HepG2 (cell line): ENCODE measurements at regions not wholly inside any gene's neighbourhood (a gene's known extent, or its start where the extent isn't known, plus 50 kb on each side); places are given as distances from the start of the nearest gene placed in this dataset.

Source experiments
- EP300 ChIP-seq, 3 experiments: sonication (generic) in 1 of 3; formaldehyde crosslinking in 1 of 3; IDR thresholded peaks; 2 replicates each; pipeline versions ENCODE4 v1.5.1 to v1.6.1; 2011 to 2020; ENCODE audit warnings: low read depth in 2 of 3, low read length in 2 of 3, borderline replicate concordance in 1 of 3, improper control_type of control experiment in 1 of 3, mild to moderate bottlenecking in 1 of 3, missing genetic modification reagents in 1 of 3, moderate library complexity in 1 of 3
- GABPB1 ChIP-seq: IDR thresholded peaks from 2 replicates; pipeline ENCODE4 v1.6.1; 2016; ENCODE audit warnings: mild to moderate bottlenecking, missing genetic modification reagents, moderate library complexity, missing compliant biosample characterization
- GPN1 ChIP-seq: sonication (generic); formaldehyde crosslinking; IDR thresholded peaks from 2 replicates; pipeline ENCODE4 v1.5.1; 2020; ENCODE audit warnings: missing genetic modification reagents, borderline replicate concordance
- HNF4G ChIP-seq, 2 experiments: sonication (generic) in 1 of 2; formaldehyde crosslinking in 1 of 2; IDR thresholded peaks; 2 replicates each; pipeline versions ENCODE4 v1.4.0 to v1.6.1; 2011 to 2020; ENCODE audit warnings: borderline replicate concordance in 2 of 2, low read depth in 2 of 2, mild to moderate bottlenecking in 2 of 2, low read length in 1 of 2, missing genetic modification reagents in 1 of 2, moderate library complexity in 1 of 2
- HNRNPK ChIP-seq: fragments of 200-400 bp; formaldehyde crosslinking; IDR thresholded peaks from 2 replicates; pipeline ENCODE4 v1.6.1; 2018; ENCODE audit warnings: low read length, low read depth, moderate library complexity, mild to moderate bottlenecking; ENCODE audit not compliant: poor library complexity, severe bottlenecking
- HOXA7 ChIP-seq: sonication (generic); formaldehyde crosslinking; IDR thresholded peaks from 2 replicates; pipeline ENCODE4 v1.8.1; 2022; ENCODE audit warnings: mild to moderate bottlenecking, missing genetic modification reagents, moderate library complexity
- MZF1 ChIP-seq: sonication (generic); formaldehyde crosslinking; IDR thresholded peaks from 2 replicates; pipeline ENCODE4 v1.8.1; 2023; ENCODE audit warnings: mild to moderate bottlenecking, missing genetic modification reagents, borderline replicate concordance
- NKX3-1 ChIP-seq: sonication (generic); formaldehyde crosslinking; IDR thresholded peaks from 2 replicates; pipeline ENCODE4 v1.5.0; 2020; ENCODE audit warnings: missing genetic modification reagents
- RELA ChIP-seq: sonication (generic); formaldehyde crosslinking; IDR thresholded peaks from 2 replicates; pipeline ENCODE4 v1.4.0; 2020; ENCODE audit warnings: missing genetic modification reagents
- STAG1 ChIP-seq: sonication (generic); formaldehyde crosslinking; IDR thresholded peaks from 2 replicates; pipeline ENCODE4 v1.4.0; 2020; ENCODE audit warnings: missing genetic modification reagents
- TBP ChIP-seq: sonication (generic); formaldehyde crosslinking; IDR thresholded peaks from 2 replicates; pipeline ENCODE4 v1.5.0; 2020; ENCODE audit warnings: missing genetic modification reagents
- ZIK1 ChIP-seq: sonication (generic); formaldehyde crosslinking; IDR thresholded peaks from 2 replicates; pipeline ENCODE4 v1.5.0; 2020; ENCODE audit warnings: mild to moderate bottlenecking, low read depth, missing genetic modification reagents, borderline replicate concordance
- ZNF292 ChIP-seq: sonication (generic); formaldehyde crosslinking; IDR thresholded peaks from 2 replicates; pipeline ENCODE4 v1.8.1; 2022; ENCODE audit warnings: mild to moderate bottlenecking, low read depth, missing genetic modification reagents, borderline replicate concordance
- ZNF331 ChIP-seq: sonication (generic); formaldehyde crosslinking; IDR thresholded peaks from 2 replicates; pipeline ENCODE4 v1.4.0; 2020; ENCODE audit warnings: missing genetic modification reagents
- ZNF530 ChIP-seq: sonication (generic); formaldehyde crosslinking; IDR thresholded peaks from 2 replicates; pipeline ENCODE4 v1.5.0; 2020; ENCODE audit warnings: low read depth, mild to moderate bottlenecking, missing genetic modification reagents
- ZNF644 ChIP-seq: IDR thresholded peaks from 2 replicates; pipeline ENCODE4 v1.6.1; 2016; ENCODE audit warnings: low read depth
- ZNF678 ChIP-seq: sonication (generic); formaldehyde crosslinking; IDR thresholded peaks from 2 replicates; pipeline ENCODE4 v1.4.0; 2020; ENCODE audit warnings: mild to moderate bottlenecking, missing genetic modification reagents
- ZNF841 ChIP-seq: sonication (generic); formaldehyde crosslinking; IDR thresholded peaks from 2 replicates; pipeline ENCODE4 v1.8.1; 2023; ENCODE audit warnings: missing genetic modification reagents, borderline replicate concordance
- TF ChIP-seq, protein P1 (sequence below): IDR thresholded peaks from 2 replicates; pipeline ENCODE4 v1.4.0; 2020; ENCODE audit warnings: mild to moderate bottlenecking, missing genetic modification reagents
- TF ChIP-seq, protein P2 (sequence below): sonication (generic); formaldehyde crosslinking; IDR thresholded peaks from 2 replicates; pipeline ENCODE4 v1.4.0; 2020; ENCODE audit warnings: missing genetic modification reagents, borderline replicate concordance
- TF ChIP-seq, protein P3 (sequence below): sonication (generic); formaldehyde crosslinking; conservative IDR thresholded peaks from 2 replicates; pipeline ENCODE4 v1.8.0; 2022; ENCODE audit warnings: low read depth, missing genetic modification reagents
- TF ChIP-seq, protein P4 (sequence below): sonication (generic); formaldehyde crosslinking; IDR thresholded peaks from 2 replicates; pipeline ENCODE4 v1.8.1; 2023; ENCODE audit warnings: missing genetic modification reagents, inconsistent platforms, borderline replicate concordance

DNA sequence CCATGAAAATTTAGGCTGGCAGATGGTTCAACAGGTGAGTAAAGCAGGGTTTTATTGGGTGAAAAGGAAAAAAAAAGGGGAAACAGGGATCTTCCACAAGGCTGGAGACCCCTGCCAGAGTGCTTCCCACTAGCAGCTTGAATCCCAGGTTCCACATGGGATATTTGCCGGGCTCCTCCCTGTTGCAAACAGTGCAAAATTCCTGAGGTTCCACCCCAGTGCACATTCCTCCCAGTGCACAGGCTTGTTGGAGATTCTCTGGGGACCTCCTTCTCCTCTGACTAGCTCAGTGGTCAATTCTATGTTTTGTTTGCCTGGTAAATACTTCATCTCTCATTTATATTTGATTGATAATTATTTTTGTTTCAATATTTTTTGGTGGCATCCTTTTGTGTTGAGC, 66.4 kb upstream of the UGT2B15 start (continued):
- TF ChIP-seq, protein P1, sequence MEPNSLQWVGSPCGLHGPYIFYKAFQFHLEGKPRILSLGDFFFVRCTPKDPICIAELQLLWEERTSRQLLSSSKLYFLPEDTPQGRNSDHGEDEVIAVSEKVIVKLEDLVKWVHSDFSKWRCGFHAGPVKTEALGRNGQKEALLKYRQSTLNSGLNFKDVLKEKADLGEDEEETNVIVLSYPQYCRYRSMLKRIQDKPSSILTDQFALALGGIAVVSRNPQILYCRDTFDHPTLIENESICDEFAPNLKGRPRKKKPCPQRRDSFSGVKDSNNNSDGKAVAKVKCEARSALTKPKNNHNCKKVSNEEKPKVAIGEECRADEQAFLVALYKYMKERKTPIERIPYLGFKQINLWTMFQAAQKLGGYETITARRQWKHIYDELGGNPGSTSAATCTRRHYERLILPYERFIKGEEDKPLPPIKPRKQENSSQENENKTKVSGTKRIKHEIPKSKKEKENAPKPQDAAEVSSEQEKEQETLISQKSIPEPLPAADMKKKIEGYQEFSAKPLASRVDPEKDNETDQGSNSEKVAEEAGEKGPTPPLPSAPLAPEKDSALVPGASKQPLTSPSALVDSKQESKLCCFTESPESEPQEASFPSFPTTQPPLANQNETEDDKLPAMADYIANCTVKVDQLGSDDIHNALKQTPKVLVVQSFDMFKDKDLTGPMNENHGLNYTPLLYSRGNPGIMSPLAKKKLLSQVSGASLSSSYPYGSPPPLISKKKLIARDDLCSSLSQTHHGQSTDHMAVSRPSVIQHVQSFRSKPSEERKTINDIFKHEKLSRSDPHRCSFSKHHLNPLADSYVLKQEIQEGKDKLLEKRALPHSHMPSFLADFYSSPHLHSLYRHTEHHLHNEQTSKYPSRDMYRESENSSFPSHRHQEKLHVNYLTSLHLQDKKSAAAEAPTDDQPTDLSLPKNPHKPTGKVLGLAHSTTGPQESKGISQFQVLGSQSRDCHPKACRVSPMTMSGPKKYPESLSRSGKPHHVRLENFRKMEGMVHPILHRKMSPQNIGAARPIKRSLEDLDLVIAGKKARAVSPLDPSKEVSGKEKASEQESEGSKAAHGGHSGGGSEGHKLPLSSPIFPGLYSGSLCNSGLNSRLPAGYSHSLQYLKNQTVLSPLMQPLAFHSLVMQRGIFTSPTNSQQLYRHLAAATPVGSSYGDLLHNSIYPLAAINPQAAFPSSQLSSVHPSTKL (CRISPR knock-in tag) = peak; percentile 63; the same call in 1 of the 2 replicates
- TF ChIP-seq, protein P2, sequence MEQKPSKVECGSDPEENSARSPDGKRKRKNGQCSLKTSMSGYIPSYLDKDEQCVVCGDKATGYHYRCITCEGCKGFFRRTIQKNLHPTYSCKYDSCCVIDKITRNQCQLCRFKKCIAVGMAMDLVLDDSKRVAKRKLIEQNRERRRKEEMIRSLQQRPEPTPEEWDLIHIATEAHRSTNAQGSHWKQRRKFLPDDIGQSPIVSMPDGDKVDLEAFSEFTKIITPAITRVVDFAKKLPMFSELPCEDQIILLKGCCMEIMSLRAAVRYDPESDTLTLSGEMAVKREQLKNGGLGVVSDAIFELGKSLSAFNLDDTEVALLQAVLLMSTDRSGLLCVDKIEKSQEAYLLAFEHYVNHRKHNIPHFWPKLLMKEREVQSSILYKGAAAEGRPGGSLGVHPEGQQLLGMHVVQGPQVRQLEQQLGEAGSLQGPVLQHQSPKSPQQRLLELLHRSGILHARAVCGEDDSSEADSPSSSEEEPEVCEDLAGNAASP (CRISPR knock-in tag) = no peak
- TF ChIP-seq STAG1 (CRISPR knock-in tag) = peak; percentile 14; the same call in 1 of the 2 replicates
- no peak for TF ChIP-seq ZNF841 (CRISPR knock-in tag)
- no peak for TF ChIP-seq HNRNPK
- no peak for TF ChIP-seq TBP (CRISPR knock-in tag)
- no peak for TF ChIP-seq GPN1 (CRISPR knock-in tag)
- TF ChIP-seq ZNF644 (CRISPR knock-in tag) = 0 out of 2 replicates have a peak, but pooled peaks have one; percentile 24
- TF ChIP-seq, protein P3, sequence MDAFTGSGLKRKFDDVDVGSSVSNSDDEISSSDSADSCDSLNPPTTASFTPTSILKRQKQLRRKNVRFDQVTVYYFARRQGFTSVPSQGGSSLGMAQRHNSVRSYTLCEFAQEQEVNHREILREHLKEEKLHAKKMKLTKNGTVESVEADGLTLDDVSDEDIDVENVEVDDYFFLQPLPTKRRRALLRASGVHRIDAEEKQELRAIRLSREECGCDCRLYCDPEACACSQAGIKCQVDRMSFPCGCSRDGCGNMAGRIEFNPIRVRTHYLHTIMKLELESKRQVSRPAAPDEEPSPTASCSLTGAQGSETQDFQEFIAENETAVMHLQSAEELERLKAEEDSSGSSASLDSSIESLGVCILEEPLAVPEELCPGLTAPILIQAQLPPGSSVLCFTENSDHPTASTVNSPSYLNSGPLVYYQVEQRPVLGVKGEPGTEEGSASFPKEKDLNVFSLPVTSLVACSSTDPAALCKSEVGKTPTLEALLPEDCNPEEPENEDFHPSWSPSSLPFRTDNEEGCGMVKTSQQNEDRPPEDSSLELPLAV (CRISPR knock-in tag) = no peak
- TF ChIP-seq ZNF530 (CRISPR knock-in tag) = no peak
- TF ChIP-seq, protein P4, sequence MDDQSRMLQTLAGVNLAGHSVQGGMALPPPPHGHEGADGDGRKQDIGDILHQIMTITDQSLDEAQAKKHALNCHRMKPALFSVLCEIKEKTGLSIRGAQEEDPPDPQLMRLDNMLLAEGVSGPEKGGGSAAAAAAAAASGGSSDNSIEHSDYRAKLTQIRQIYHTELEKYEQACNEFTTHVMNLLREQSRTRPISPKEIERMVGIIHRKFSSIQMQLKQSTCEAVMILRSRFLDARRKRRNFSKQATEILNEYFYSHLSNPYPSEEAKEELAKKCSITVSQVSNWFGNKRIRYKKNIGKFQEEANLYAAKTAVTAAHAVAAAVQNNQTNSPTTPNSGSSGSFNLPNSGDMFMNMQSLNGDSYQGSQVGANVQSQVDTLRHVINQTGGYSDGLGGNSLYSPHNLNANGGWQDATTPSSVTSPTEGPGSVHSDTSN (CRISPR knock-in tag) = no peak
- TF ChIP-seq ZNF292 (CRISPR knock-in tag) = no peak
- TF ChIP-seq HNF4G (IDR thresholded peaks at IDR 0.05; ENCODE audit: borderline replicate concordance, low read depth, low read length) = peak; percentile 7; the same call in 1 of the 2 replicates
- TF ChIP-seq HNF4G (CRISPR knock-in tag; IDR thresholded peaks at IDR 0.05; ENCODE audit: borderline replicate concordance, low read depth) = no peak
- no peak for TF ChIP-seq ZNF678 (CRISPR knock-in tag)
- no peak for TF ChIP-seq ZIK1
- no peak for TF ChIP-seq HOXA7 (CRISPR knock-in tag)
- no peak for TF ChIP-seq RELA (CRISPR knock-in tag)
- TF ChIP-seq GABPB1 (CRISPR knock-in tag) = no peak
- TF ChIP-seq MZF1 (CRISPR knock-in tag) = no peak
- no peak for TF ChIP-seq NKX3-1 (CRISPR knock-in tag)
- TF ChIP-seq EP300 (IDR thresholded peaks at IDR 0.05; ENCODE audit: low read depth in 2 of 2, low read length in 2 of 2) = peak in 1 of 2 experiments; percentile 45; a peak in 1 of 4 replicates
- TF ChIP-seq EP300 (CRISPR knock-in tag; IDR thresholded peaks at IDR 0.05; ENCODE audit: borderline replicate concordance) = no peak
- peak; percentile 56; the same call in 1 of the 2 replicates for TF ChIP-seq ZNF331 (CRISPR knock-in tag)
